GM21619 (cell line): ENCODE measurements at regions not wholly inside any gene's neighbourhood (a gene's known extent, or its start where the extent isn't known, plus 50 kb on each side); places are given as distances from the start of the nearest gene placed in this dataset.

ENCODE experiments used
- ATAC-seq: cut with Tn5 transposase; IDR thresholded peaks from one replicate; pipeline ENCODE4 v1.9.1; 2021; ENCODE audit not compliant: unreplicated experiment

DNA sequence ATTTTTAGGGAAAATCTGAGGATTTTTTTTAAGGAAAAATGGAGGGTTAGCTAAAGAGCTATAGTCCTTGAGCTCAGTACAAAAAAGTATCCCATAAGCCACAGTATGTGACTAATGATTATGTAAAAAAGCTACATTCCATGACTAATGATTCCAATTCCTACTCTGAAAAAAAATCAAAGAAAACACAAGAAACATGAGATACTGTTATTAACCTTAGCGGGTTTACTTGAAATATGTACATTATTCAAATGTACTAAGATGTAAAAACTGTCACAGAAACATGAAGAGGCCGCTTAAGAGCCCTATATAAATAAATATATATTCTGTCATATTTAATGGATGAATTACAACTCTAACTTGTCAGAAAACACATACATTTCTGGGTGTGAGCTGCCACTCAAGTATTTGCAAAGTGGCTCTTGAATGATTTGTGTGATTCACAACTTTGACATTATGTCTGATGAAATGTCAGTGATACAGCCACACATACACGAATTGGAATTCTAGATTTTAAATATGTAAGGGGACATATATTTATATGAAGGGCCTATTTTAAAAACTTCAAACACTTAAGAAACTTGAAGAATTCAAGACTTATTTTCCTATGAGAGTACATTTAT lies 518.7 kb upstream of the SUCLG2 start:
- no peak for ATAC-seq

DNA sequence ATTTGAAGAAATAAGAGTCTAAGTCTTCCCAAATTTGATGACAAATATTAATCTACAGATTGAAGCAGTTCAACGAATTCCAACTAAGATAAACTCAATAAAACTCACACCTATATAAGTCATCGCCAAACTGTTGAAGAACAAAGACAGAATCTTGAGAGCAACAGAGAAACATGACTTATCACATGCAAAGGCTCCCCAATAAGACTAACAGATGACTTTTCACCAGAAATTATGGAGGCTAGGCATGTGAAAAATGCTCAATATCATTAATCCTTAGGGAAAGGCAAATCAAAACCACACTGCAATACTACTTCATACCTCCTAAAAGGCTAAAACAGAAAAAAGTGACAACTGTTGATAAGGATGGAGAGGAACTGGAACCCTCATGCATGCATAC lies 517.6 kb upstream of the SUCLG2 start:
- ATAC-seq: no peak

DNA sequence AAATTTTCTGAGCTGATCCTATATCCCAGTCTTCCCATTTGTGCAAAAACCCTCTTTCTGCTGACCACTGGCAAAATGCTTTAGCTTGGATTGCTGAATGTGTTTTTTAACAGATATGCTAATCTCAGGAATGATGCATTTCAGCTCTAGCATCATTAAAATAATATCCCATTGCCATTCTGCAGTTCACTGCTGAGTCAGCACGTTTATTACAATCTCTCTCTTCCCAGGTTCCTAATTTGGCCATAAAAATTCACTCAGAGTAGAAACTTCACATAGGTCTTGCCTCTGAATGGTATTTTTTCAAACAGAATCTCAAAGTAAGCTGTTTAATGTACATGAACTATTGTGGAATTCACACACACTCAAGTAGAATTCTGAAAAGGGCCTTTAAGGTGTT lies 509.6 kb upstream of the SUCLG2 start:
- ATAC-seq: no peak

DNA sequence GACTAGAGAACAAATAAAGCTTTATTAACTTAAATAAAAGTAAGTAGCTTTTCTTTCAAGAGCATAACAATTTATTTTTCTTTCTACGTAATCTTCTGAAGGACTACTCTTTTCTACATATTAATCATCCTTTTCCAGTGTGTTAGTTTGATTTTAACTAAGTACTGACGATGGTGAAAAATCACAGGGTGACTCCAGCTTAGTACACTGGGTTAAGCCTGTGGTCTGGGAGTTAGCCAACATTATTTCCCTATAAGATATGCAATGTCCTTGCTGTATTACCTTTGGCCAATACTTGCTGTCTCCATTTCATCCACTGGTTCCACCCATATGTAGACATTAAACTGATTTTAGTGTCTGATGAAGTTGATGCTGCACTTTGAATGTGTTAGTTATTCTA lies 508.6 kb upstream of the SUCLG2 start:
- ATAC-seq: no peak

DNA sequence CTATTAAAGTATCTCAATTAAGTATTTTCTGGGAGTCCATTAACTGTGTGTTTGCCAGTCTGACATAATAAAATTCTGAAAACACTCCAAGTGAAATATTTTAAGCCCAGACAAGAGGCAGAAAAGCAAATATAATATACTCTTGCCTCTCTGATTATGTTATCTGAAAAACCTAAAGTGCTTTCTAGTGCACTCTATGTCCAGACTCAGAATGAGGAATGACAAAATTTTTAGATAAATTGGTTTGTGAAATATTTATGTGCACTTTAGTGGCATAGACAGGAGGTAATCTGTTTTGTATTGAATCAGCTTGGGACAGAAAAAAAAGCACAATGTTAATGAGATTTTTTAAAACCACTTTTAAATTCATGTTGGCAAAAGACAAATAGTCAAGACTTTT lies 508.2 kb upstream of the SUCLG2 start:
- no peak for ATAC-seq

DNA sequence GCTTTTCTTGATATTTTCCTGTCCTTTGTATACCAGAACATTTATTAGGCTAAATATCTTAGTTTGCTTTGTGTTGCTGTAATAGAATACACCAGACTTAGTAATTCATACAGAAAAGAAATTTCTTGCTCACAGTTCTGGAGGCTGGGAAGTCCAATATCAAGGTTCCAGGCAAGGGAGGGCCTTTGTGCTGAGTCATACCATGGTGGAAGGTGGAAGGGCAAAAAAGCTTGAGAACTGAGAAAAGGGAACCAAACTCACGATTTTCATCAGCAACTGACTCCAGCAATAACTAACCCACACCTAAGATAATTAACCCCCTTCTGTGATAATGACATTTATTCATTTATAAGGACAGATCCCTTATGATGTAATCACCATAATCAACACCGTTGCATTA lies 496.9 kb upstream of the SUCLG2 start:
- no peak for ATAC-seq

DNA sequence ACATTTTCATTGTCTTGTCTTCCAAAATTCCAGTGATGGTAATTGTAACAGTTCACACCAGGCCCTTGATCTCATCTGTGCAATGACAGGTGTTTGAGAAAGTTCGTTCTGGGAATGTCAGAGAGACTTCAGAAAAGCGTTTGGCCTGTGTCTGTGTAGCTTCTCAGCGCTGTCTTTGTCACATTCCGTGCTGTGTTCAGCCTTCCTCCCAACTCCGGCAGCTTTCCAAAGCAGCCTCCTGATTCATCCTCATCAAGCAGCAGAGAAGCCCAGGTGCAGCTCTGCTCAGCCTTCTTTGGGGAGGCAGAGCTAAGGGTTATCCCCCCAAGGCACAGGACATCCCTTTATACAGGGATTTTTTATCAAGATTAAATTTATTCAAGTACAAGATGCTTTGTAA lies 494.0 kb upstream of the SUCLG2 start:
- ATAC-seq: no peak

DNA sequence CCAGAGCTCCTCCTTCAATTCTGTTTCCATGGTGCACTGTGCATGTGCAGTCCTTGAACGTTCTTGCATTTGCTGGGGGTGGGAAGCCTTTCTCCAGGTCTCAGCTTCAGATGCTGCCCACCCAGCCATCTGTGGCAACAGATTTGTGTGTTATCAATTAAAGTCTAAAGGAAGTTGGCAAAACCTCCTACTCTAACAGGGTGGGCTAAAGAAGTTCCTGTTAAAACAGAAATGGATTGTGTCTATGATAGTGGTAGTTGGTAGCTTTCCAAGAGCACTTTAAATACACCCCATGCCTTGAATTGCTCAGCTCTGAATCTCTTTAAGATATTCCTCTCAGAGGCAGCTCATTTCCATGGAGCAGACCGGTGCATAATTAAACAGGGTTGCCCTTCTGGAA lies 488.0 kb upstream of the SUCLG2 start:
- ATAC-seq: no peak

DNA sequence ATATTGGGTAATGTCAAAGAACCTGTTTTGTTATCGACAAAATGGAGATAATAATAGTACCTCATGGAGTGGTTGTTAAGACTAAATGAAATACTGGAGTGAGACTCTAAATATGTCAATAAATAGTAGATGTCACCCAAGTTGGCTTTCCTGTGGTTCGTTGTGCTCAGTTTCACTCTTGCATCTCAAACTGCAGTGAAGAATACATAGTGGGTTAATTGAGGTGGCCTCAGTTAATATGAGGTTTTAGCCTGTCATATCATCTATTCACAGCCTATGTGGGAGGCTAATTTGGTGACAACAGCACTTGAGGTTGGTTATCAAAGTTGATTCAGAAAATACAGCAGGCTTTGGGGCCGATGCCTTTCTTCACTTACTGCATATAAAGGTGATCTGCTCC lies 485.5 kb upstream of the SUCLG2 start:
- no peak for ATAC-seq

DNA sequence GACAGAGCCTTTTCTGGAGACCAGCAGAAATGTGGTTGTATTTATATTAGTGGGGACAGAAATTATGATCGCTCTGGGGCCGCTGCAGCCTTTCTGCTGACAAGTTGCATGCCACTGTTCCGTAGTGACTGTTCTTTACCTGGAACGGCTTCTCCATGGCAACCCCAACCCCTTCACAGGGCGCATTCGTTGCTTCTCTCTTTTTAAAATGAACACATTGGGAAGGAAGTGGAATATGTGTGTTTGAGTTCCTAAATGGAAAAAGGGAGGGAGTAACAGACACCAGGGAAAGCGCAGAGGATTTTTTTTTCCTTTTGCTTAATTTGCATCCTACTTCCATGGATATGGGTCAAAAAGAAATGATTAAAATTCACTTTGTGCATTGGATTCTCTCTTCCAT lies 482.0 kb upstream of the SUCLG2 start:
- no peak for ATAC-seq

DNA sequence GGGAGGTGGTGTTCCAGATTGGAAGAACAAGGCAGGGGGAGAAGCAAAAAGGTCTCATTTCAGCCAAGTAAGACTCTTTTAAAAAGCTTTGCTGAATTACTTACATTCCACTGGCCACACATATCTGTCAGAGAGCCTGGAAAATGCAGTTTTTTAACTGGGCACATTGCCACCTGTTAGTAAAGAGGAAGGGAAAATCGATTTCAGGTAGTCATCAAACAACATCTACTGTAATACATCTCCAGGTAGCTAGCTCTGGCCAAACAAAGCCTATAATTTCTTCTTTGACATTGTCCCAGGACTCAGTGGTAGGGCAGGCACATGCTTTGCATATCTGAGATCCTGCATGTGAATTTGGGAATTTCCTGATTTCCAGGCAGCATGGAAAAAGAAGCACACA lies 480.7 kb upstream of the SUCLG2 start:
- no peak for ATAC-seq

DNA sequence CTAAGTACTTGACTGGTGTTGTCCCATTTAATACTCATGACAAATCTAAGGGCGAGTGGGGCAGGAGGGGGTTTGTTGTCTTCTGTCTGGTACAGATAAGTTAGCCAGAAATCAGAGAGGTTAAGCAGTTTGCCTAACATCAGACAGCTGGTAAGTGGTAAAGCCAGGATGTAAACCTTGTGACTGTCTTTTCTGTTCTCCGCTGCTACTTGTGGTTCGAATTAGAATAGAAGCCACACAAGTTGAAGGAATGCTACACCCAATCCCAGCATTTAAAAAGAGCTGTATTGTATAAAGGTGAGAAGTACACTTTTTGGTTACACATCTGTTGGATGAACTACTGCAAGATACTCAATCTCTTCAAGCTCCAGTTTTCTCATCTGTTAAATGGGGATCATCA lies 474.7 kb upstream of the SUCLG2 start:
- no peak for ATAC-seq

DNA sequence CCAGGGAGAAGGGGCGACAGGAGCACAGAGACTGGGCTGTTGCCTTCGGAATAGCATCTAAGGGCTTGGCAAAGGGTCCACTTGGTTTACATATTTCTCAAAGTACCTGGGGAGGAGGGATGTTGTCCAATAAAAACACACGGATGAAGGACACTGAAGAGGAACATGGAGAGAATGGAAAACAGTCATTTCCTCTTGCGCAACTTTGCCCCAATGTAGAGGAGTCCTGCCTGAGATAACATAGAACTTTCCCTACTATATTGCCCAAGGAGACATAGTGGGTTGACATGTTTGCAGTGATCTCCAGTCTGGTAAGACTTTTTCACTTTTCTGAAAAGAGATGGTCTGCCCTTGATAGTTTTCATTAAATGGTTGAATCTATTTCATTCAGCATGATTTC lies 468.8 kb upstream of the SUCLG2 start:
- no peak for ATAC-seq

DNA sequence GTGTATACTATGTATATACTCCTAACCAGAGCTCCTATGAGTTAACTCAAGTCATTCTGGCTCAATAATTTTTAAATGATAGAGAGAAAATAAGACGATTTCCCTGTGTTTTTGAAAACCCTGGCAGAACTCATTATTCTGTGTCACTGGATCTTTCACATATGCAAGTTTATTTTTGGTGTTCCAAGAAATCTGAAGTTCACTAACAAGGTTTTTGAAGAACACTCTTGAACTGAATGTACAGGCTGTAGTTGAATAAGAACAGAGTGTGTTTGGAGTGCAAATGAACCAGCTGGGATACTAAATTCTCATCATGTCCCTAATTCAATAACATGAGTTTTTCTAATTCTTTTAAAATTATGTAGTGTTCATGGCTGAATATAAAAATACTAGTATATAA lies 466.9 kb upstream of the SUCLG2 start:
- ATAC-seq: no peak

DNA sequence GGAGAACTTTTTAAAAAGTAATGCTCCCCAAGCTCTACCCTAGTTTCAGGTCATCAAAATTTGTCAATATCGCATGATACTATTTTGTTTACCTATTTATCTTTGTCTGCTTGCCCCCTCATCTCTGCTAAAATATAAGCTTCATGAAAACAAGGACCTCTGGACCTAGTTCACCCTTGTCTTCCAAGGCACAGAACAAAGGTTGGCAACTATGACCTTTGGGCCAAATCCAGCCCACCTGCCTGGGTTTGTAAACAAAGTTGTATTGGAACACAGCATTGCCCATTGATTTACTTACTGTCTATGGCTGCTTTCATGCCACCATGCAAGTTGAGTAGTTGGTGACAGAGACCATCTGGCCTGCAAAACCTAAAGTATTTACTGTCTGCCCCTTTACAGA lies 462.2 kb upstream of the SUCLG2 start:
- no peak for ATAC-seq

DNA sequence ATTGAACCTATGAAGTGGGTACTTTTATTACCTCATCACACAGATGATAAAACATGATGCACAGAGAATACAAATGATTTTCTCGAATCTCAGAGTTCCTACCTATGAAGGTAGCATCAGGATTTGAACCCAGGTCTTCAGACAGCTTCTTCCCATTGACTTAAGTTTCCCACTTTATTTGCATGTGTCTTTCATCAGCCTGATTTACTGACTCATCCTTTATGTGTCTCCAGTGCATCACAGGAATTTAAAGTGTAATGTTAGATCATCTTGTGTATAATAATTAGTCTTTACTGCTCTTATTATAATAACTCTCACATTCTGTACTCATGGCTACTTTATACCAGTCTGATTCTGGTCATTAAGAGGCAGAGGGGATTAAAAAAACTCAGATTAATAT lies 449.4 kb upstream of the SUCLG2 start:
- ATAC-seq: no peak

DNA sequence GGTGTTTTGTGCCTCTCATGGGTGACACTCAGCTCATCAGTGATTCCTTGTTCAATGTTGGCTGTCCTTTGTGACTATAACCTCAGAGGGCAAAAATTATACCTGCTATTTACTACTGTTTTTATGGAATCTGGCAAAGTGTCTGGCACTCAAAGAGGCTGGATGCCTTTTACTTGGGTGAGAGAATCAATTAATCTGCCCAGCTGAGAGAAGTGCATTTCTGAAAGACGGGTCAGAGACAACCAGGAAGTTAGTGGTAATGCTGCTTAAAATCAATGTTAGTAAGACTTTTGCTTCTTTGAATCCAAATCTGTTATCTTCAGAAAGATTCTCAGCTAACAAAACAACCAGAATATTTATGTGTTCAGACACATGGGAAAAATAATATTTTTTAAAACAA lies 436.2 kb upstream of the SUCLG2 start:
- ATAC-seq: no peak

DNA sequence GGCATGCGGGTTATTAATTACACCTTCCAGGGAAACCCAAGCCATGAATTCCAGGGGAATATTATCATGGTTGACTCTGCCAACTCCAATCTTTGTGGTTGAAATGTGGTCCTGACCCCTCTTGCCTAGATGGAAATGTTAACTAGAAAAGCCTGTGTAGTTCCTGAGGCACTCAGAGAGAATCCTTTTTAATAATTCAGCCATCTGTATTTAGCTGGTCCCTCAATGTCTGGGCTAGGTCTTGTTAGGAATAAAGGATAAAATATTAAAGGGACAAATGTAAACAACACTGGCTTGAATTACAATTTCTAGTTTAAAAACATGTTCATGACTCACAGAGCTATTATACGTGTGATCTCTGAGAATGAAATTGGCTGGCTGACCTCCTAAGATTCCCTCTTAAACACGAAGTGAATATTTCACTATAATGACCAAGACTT lies 435.2 kb upstream of the SUCLG2 start:
- ATAC-seq: no peak

DNA sequence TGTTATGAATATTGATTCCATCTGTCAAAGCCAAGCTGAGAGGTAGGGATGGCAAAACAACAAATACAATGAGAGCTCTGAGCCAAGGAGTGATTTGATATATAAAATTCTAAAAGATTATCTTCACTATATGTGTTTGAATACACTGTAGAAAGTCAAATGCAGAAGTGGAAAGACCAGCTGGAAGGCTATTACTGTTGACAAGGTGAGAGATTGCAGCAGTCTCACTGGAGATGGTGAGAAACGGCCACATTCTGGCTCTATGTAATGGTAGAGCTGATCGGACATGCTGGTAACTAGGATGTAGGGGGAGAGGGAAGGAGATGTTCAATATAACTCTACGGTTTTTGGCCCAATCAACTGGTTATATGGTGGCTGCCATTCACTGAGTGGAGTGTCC lies 434.2 kb upstream of the SUCLG2 start:
- no peak for ATAC-seq

DNA sequence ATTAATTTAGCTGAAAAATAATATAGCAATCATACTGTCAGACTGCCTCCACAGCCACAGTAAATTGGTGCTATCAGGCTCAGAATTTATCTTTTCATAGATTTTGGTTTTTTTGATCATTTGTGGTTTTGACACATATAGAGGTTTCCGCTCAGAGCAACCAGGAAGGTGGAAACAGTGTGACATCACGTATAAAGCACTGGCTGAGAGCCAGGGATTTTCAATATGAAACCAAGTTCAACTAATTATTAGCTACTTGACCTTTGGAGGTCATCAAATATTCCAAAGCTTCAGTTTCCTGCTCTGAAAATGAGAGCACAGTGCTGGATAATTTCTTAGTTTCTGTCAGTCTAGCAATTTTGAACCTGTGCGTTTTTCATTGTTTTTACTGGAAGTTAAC lies 433.8 kb upstream of the SUCLG2 start:
- ATAC-seq: no peak

DNA sequence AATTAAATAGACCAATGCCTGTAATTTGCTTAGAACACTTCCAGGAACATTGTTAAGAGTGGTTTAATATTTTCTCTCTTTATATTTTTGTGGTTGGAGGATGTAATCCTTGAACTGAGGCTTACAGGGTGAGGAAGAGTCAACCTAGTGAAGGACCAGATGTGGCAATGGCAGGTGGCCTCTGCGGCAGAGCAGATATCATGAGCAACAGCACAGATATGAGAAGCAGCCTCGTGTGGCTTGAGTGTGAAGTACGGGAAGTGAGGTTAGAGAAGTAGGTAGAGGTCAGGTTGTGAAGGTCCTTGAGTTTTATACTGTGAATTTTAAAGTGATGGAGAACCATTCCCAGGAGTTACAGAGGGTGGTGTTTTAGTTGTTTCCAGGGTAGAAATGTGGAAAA lies 417.6 kb upstream of the SUCLG2 start:
- ATAC-seq: no peak

DNA sequence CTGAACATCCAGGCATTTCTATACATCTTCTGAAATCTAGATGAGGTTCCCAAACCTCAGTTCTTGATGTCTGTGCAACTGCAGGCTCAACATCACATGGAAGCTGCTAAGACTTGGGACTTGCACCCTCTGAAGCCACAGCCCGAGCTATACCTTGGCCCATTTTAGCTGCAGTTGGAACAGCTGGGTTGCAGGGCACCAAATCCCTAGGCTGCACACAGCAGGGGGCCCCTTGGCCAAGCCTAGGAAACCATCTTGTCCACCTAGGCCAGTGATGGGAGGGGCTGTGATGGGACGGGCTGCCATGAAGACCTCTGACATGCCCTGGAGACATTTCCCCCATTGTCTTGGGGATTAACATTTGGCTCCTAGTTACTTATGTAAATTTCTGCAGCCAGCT lies 415.8 kb upstream of the SUCLG2 start:
- ATAC-seq: no peak

DNA sequence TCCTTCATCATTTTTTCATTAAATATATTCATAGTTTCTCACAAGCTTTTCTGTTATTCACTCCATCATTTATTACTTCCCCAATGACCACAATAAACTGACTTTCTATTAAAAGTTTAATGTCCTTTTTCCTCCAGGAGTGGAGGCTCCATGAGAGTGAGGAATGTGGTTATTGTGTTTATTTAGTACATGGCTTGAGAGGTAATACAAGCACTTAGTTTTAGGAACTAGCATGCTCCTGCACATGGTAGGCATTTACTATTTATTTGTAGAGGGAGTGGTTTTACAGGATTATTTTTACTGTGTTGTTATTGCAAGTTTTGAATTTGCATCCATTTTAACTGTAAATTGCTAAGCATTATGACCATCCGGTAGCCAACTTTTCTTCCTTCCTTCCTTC lies 412.9 kb upstream of the SUCLG2 start:
- ATAC-seq: no peak

DNA sequence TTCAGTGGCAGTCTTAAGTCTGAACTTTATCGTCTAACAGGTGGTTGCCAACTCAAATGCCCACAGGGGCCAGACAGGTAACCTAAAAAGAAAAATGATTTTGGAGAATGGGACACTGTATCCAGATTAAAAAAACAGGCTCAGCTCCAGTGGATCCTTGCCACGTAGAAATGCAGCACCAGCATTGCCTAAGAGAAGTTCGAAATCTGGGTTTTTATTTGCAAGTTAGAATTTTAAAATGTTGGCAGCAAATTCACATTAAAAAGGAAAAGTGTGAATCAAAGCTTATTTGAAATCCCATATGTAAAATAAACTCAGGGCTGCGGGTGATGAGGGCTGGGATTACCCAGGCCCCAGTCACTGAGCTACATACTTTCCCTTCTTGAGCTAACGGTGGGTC lies 408.5 kb upstream of the SUCLG2 start:
- ATAC-seq: no peak
